A673 (cell line): ENCODE measurements at regions not wholly inside any gene's neighbourhood (a gene's known extent, or its start where the extent isn't known, plus 50 kb on each side); places are given as distances from the start of the nearest gene placed in this dataset.

Source experiments
- BruUV-seq: library from RNA; stranded (reverse); fragments of 400-500 nt; replicated peaks from 2 replicates; lab custom pipeline; 2021; lab: Mats Ljungman, UMichigan
- CTCF ChIA-PET: fragments of 300-600 bp; sonication (Branson Sonifier 250); formaldehyde crosslinking; loops from one replicate; lab custom pipeline; 2022; ENCODE audit warnings: antibody characterized with exemption; lab: Charles Lee
- POLR2A ChIA-PET: fragments of 300-600 bp; sonication (Branson Sonifier 250); formaldehyde crosslinking; loops from one replicate; lab custom pipeline; 2022; ENCODE audit warnings: antibody characterized with exemption; ENCODE audit not compliant: low non-redundant PET; lab: Charles Lee
- DNase-seq: peaks from one replicate; pipeline ENCODE4 v3.0.0-alpha.2; 2015; ENCODE audit warnings: low spot score
- H3K27ac ChIP-seq: fragments of 200-600 bp; sonication (generic); 2 replicates; pipeline ENCODE4 v1.5.1; 2016; ENCODE audit warnings: mixed run types, low read depth, mild to moderate bottlenecking, mixed read lengths, antibody characterized with exemption, low read length; ENCODE audit not compliant: poor library complexity, severe bottlenecking
- H3K27me3 ChIP-seq: fragments of 200-600 bp; sonication (generic); replicated peaks from 2 replicates; pipeline ENCODE4 v1.6.1; 2017; ENCODE audit warnings: mixed run types, low read depth, mild to moderate bottlenecking, mixed read lengths, antibody characterized with exemption, low read length; ENCODE audit not compliant: insufficient read depth, poor library complexity
- H3K36me3 ChIP-seq: fragments of 200-600 bp; sonication (generic); 2 replicates; pipeline ENCODE4 v1.6.1; 2016; ENCODE audit warnings: mixed run types, mild to moderate bottlenecking, mixed read lengths, antibody characterized with exemption, low read length; ENCODE audit not compliant: insufficient read depth, poor library complexity, severe bottlenecking
- H3K4me1 ChIP-seq: fragments of 200-600 bp; sonication (generic); 2 replicates; pipeline ENCODE4 v1.6.1; 2017; ENCODE audit warnings: mixed run types, mild to moderate bottlenecking, mixed read lengths, antibody characterized with exemption, low read length; ENCODE audit not compliant: insufficient read depth, poor library complexity, severe bottlenecking
- H3K4me3 ChIP-seq: fragments of 200-600 bp; sonication (generic); 2 replicates; pipeline ENCODE4 v1.5.1; 2016; ENCODE audit warnings: low read depth, mixed run types, mild to moderate bottlenecking, mixed read lengths, low read length; ENCODE audit not compliant: poor library complexity, severe bottlenecking
- H3K9me3 ChIP-seq: fragments of 200-600 bp; sonication (generic); 2 replicates; pipeline ENCODE4 v1.6.1; 2016; ENCODE audit warnings: mixed run types, low read depth, mild to moderate bottlenecking, mixed read lengths, antibody characterized with exemption, low read length; ENCODE audit not compliant: poor library complexity, severe bottlenecking
- EZH2 ChIP-seq: fragments of 200-600 bp; sonication (generic); IDR thresholded peaks from 2 replicates; pipeline ENCODE4 v1.6.1; 2017; ENCODE audit warnings: borderline replicate concordance, low read depth, mild to moderate bottlenecking, mixed read lengths, antibody characterized with exemption, low read length; ENCODE audit not compliant: poor library complexity, severe bottlenecking
- intact Hi-C: fragments of 100-400 bp; cut with micrococcal nuclease; formaldehyde crosslinking; loops from one replicate; pipeline ENCODE4 v1.10.0; 2022; ENCODE audit not compliant: unreplicated experiment
- TF ChIP-seq, protein P1 (sequence below): fragments of 300-800, 200-600 bp; sonication (generic); conservative IDR thresholded peaks from 2 replicates; pipeline ENCODE4 v1.5.1; 2017; ENCODE audit warnings: low read depth, mild to moderate bottlenecking, antibody characterized with exemption, low read length, moderate library complexity, mixed read lengths

DNA sequence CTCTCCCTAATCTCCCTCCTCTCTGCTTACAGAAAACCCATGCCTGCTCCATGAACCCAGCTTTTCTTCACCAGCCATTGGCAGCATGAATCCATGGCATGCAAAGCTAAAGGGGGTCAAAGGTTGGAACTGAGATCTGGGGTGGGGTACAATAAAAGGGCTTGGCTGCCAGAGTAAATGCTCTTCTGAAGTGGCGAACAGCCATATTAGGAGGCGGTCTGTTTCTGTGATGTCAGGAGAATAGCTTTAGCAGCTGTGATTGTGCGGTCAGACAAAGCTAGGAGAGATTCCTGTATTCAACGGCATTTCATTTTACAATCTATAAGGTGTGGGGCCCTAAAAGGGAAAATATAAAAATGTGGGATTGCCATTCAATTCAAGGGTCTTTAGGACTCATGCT lies 71.7 kb upstream of the TMPRSS2 start:
- Histone ChIP-seq H3K27me3 (no peaks in the 10 kb centered on the region), H3K4me3 (no peak overlapping the region), H3K27ac (no peak overlapping the region), H3K9me3 (peaks cover 19% of the 10 kb centered on the region), H3K36me3 (no peaks in the 10 kb centered on the region), H3K4me1 (no peaks in the 10 kb centered on the region)
- DNase-seq: no peak
- ChIA-PET CTCF (no interaction called here), POLR2A (no interaction called here)
- TF ChIP-seq, protein P1, sequence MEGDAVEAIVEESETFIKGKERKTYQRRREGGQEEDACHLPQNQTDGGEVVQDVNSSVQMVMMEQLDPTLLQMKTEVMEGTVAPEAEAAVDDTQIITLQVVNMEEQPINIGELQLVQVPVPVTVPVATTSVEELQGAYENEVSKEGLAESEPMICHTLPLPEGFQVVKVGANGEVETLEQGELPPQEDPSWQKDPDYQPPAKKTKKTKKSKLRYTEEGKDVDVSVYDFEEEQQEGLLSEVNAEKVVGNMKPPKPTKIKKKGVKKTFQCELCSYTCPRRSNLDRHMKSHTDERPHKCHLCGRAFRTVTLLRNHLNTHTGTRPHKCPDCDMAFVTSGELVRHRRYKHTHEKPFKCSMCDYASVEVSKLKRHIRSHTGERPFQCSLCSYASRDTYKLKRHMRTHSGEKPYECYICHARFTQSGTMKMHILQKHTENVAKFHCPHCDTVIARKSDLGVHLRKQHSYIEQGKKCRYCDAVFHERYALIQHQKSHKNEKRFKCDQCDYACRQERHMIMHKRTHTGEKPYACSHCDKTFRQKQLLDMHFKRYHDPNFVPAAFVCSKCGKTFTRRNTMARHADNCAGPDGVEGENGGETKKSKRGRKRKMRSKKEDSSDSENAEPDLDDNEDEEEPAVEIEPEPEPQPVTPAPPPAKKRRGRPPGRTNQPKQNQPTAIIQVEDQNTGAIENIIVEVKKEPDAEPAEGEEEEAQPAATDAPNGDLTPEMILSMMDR: no peak
- no peak for TF ChIP-seq EZH2
- intact Hi-C loops: no loop called here
- BruUV-seq: no TSS peak

DNA sequence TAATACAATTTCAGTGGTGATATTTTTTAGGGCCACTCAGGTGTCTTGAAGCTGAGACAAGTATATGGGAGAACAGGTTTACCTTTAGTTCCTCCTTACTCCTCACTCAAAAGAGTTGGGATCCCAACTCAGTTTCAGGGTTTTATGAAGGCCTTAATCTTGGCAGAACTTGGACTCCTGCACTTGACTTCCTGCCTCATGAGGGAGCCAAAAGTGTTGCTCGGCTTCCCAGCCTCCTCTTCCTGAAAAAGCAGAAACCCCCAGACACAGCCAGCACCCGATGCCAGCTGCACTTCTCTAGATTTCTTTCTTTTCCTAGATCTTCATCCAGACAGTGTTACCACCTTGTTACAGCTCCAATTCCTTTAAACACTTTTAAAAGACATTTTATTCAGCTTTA lies 70.8 kb upstream of the TMPRSS2 start:
- intact Hi-C loops: no loop called here
- no peaks in the 10 kb centered on the region for H3K36me3 ChIP-seq
- CTCF ChIA-PET: no interaction called here

DNA sequence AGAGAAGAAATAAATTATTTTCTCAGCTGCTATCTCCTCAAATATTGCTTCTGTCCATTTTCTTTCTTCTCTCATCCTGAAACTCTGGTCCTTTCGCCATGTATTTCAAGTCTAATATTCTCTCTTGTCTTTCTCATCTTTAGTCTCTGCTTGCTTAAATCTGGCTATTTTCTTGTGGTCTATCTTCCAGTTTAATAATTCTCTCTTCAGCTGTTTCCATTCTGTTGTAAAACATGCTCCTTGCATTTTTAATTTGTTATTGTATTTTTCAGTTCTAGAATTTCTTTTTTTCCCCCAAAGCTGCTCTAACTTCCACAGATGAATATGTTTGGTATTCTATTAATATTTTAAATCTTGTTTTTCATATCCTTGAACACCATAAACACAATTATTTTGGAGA lies 70.1 kb upstream of the TMPRSS2 start:
- no peaks in the 10 kb centered on the region for H3K4me1 ChIP-seq
- no TSS peak for BruUV-seq
- H3K36me3 ChIP-seq: no peaks in the 10 kb centered on the region
- POLR2A ChIA-PET: no interaction called here
- DNase-seq: no peak
- H3K27ac ChIP-seq: no peak overlapping the region
- TF ChIP-seq EZH2: no peak
- TF ChIP-seq, protein P1: no peak
- CTCF ChIA-PET: no interaction called here
- H3K9me3 ChIP-seq: peaks cover 19% of the 10 kb centered on the region
- H3K27me3 ChIP-seq: no peaks in the 10 kb centered on the region
- H3K4me3 ChIP-seq: no peak overlapping the region
- intact Hi-C loops: no loop called here

More for the DNA sequence above, 70.8 kb upstream of the TMPRSS2 start:
- Histone ChIP-seq H3K27me3 (no peaks in the 10 kb centered on the region), H3K9me3 (peaks cover 19% of the 10 kb centered on the region), H3K4me3 (no peak overlapping the region), H3K27ac (no peak overlapping the region), H3K4me1 (no peaks in the 10 kb centered on the region)
- TF ChIP-seq EZH2: no peak
- TF ChIP-seq, protein P1: no peak
- no peak for DNase-seq
- no TSS peak for BruUV-seq
- POLR2A ChIA-PET: no interaction called here
